Esophagus squamous epithelium (tissue), 4 donors: ENCODE measurements at regions not wholly inside any gene's neighbourhood (a gene's known extent, or its start where the extent isn't known, plus 50 kb on each side); places are given as distances from the start of the nearest gene placed in this dataset.

ENCODE experiments used
- CTCF ChIP-seq, 6 experiments: fragments of 450-650 bp in 4 of 6; fragments of 200-600 bp in 2 of 6; sonication (generic) in 2 of 6; IDR thresholded peaks; one replicate each; pipeline ENCODE4 v1.5.1; 2016 to 2019; ENCODE audit warnings: antibody characterized with exemption in 6 of 6, mild to moderate bottlenecking in 4 of 6, moderate library complexity in 4 of 6
- POLR2A ChIP-seq, 4 donors: fragments of 450-650 bp; IDR thresholded peaks; one replicate each; pipeline ENCODE4 v1.6.1; 2017; ENCODE audit warnings: antibody characterized with exemption in 4 of 4, mild to moderate bottlenecking in 4 of 4, moderate library complexity in 3 of 4

GRCh38 chr12:129964300-129964699 is 60.5 kb upstream of the TMEM132D start:
- TF ChIP-seq CTCF (IDR thresholded peaks at IDR 0.05) (no peak), POLR2A (IDR thresholded peaks at IDR 0.05) (no peak)
